GM12874 (cell line): ENCODE measurements at regions not wholly inside any gene's neighbourhood (a gene's known extent, or its start where the extent isn't known, plus 50 kb on each side); places are given as distances from the start of the nearest gene placed in this dataset.

Experiments used
- CTCF ChIP-seq: IDR thresholded peaks from 2 replicates; pipeline ENCODE4 v1.5.1; 2011; ENCODE audit warnings: low read depth, mild to moderate bottlenecking, control low read depth, low read length, moderate library complexity; ENCODE audit not compliant: insufficient read depth

GRCh38 chr5:124867137-124867704 lies 120.8 kb upstream of the ZNF608 start:
- TF ChIP-seq CTCF = no peak

- TF ChIP-seq CTCF = no peak
Measured at GRCh38 chr5:124868676-124869075, 122.2 kb upstream of the ZNF608 start.

GRCh38 chr5:124869426-124870033 lies 123.1 kb upstream of the ZNF608 start:
- no peak for TF ChIP-seq CTCF

GRCh38 chr5:124870070-124870469 lies 123.6 kb upstream of the ZNF608 start:
- TF ChIP-seq CTCF = no peak

- no peak for TF ChIP-seq CTCF
Measured at GRCh38 chr5:124871303-124871702, 124.9 kb upstream of the ZNF608 start.

GRCh38 chr5:124872086-124872485 lies 125.6 kb upstream of the ZNF608 start:
- no peak for TF ChIP-seq CTCF

- no peak for TF ChIP-seq CTCF
Measured at GRCh38 chr5:124872615-124873014, 126.2 kb upstream of the ZNF608 start.

- no peak for TF ChIP-seq CTCF
Measured at GRCh38 chr5:124873188-124873587, 126.7 kb upstream of the ZNF608 start.
